GM18498 (cell line): ENCODE measurements at regions not wholly inside any gene's neighbourhood (a gene's known extent, or its start where the extent isn't known, plus 50 kb on each side); places are given as distances from the start of the nearest gene placed in this dataset.

Source experiments
- ATAC-seq: cut with Tn5 transposase; IDR thresholded peaks from one replicate; pipeline ENCODE4 v1.9.1; 2021; ENCODE audit warnings: mild to moderate bottlenecking, moderate library complexity; ENCODE audit not compliant: unreplicated experiment

DNA sequence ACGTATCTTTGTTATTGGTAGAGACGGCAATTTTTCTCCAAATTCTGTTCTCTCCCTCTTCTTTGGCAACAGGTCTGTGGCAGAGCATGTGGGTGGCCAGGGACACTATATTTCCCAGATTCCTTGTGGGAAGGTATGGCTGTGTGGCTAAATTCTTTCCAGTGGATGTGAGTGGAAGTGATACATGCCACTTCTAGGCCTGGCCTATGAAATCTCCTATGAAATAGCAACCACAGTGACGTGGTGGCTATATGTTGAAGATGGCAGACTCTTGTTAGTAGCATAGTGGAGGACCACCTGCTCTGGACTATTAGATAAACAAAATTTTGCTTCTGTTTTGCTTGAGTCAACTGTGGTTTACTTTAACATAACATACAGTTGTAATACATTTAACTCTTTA lies 243.3 kb downstream of the IL20RB start:
- ATAC-seq, result no peak

DNA sequence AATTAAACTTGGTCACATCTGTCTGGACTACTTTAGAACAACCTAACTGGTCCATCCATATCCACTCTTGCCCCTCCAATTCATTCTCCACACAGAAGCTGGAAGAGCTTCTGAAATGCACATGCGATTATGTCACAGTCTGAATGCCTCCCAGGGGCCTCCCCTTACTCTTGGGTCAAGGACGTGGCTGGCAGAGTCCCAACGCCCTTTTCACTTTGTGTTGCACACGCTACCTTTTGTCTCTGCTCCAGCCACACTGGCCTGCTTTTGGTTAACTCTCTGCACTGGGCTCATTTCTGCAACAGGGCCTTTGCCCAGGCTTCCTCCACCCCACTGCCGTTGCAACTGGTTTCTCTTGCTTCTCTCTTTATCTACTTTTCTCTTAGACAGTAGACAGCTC lies 245.2 kb downstream of the IL20RB start:
- no peak for ATAC-seq

DNA sequence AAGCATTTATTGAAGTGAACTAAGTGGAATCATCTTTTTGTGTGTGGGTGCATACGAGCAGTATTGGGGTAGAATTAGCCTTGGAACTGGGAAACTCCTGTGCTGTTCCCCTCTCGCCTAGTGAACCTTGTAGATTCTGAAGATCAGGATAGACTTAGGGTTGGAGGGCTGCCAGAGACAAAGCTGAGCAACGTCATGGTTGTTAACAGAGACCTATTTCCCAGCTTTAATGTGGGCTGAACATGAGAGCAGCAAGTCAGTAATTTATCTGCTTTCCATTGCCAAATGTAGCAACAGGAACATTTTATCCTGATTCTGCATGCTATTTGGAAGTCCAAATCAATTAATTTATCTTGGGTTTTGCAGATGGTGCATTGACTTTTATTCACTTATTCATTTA lies 246.6 kb downstream of the IL20RB start:
- no peak for ATAC-seq

DNA sequence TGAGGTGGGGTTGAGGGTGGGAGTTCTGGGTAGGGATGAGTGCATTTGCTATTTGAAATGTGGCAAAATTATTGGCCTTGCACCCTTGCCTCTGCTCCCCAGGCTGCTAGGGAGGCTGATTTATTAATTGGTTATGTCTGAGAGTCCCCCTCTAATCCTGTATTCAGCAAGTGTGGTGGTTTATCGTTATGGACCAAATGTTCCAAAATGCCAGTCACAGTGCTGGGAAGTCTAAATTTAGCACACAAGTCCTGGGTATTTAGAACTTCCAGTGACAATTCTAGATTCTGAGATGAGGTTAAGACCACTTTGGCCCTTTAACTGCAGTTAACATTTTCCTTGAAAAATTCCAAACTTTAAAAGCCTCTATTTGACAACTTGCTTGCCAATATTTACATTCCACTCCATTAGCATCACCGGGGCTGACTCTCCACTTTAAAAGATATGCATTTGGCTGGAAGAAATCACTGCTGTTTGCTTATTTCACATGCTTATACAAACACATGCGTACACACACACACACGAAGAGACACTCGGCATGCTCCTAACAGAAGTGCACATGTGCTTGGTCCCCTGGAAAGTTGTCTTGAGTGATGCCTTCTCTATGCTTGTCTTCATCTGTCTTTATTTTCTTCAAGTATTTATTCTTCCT lies 247.7 kb downstream of the IL20RB start:
- ATAC-seq, result no peak

DNA sequence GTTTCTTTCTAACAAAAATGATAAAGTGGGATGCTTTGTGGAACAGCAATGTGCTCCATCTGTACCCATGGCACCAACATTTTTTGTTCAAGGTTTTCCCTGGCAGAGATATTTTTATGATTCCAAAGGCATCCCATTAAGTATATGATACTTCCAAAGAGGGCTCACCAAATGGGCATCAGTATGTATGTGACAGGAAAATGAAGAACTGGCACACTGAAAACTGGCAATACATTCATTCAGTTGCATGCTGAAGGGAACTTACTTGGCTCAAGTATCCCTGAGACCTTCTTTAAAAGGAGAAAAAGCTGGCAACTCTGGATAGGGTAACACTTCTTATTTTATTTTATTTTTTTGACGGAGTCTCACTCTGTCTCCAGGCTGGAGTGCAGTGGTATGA lies 249.8 kb downstream of the IL20RB start:
- ATAC-seq, result no peak

DNA sequence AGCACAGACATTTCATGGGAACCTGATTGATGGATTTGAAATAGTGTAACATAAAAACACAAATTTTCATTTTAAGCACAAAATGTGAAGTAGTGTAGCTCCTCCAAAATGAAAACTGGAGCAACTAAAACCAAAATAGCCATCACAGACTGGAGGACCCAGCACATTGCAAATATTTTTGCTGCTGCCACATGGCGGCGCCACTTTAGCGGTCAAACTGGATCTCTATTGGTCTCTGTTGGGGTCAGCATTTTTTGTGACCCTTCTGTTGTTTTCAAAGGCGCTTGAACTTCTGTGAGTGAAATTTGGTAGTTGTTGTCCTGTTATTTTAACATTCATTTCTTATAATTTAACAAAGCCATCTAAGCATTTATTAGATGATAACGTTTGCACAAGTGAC lies 259.9 kb downstream of the IL20RB start:
- ATAC-seq, result no peak

DNA sequence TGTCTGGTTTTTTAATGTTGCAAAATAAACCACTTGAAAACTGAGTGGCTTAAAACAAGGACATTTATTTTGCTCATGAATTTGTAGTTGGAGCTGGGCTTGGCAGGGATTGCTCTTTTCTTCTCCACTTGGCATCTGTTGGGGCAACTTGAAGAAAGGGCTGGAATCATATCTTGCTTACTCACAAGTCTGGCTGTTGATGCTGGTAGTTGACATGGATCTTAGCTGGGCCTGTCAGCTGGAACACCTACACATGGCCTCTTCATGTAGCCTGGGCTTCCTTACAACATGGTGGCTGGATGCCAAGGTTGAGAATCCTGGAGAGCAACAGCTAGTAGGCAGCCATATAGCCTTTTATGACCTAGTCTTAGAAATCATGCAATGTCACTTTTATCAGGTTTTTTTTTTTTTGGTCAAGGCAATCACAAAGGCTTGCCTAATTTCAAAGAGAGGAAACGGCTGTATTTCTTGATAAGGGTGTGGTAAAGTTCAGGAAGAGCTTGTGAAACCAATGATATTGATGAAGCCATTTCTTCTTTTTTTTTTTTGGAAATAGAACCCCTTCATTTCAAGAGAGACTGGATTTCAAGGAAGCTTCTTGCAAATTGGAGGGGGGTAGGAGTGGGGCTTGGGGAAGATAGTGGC lies 262.1 kb downstream of the IL20RB start:
- no peak for ATAC-seq

DNA sequence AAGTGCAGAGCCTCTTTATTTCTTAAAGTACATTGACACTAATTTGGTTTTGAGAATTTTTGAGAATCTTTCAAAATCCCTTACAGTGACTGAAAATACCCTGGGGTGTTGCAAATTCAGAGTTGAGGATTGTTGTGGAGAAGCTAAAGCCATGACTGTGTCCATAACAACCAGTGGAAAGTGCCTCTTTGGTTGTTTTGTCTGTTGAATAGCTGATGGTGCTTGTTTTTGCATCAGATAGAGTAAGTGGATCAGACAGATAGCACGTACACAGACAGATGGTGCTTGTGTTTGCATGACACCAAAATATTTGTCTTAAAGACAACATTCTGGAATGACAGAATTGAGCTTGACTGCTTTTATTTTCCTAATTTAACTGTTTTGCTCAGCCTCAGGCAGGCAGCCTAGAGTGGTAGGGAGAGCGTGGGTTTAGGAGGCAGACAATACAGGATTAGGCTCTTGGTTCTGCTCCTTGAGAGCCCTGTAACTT lies 265.0 kb downstream of the IL20RB start:
- no peak for ATAC-seq

DNA sequence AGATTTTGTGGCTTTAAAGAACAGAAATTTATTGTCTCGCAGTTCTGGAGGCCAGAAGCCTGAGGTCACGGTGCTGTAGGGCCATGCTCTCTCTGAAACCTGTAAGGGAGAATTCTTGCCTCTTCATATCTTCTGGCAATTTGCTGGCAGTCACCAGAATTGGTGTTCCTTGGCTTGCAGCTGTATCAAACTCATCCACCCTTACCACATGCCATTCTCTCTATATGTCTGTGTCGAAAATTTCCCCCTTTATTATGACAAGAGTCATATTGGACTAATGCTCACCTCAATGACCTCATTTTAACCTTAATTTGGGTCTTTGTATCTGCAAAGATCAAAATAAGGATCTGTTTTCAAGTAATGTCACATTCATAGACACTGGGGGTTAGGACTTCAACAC lies 266.7 kb downstream of the IL20RB start:
- no peak for ATAC-seq

DNA sequence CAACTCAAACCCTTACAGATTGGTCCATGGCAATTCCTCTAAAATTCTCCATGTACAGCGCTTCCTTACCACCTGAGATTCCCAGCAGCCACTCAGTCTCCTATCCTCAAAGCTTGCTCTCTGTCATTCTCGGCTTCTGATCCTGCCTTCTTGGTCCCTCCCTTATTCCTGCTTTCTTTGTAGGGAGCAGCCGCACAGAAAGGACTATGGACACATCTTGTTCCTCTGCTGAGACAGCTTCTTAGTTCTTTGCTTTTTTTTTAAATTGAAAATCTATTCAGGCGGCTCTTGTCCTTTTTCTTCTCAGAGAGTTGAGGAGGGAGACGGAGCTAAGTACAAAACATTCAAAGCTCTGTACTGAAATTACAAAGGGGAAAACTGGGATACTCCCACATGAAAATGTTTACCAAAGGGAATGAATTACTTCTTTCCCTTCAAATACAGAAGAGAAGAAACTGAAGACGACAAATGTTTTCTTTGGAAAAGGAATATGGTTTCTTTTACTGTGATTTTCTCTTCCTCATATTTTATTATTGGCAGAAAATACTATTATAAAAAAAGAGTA lies 285.1 kb downstream of the IL20RB start:
- ATAC-seq, result no peak

DNA sequence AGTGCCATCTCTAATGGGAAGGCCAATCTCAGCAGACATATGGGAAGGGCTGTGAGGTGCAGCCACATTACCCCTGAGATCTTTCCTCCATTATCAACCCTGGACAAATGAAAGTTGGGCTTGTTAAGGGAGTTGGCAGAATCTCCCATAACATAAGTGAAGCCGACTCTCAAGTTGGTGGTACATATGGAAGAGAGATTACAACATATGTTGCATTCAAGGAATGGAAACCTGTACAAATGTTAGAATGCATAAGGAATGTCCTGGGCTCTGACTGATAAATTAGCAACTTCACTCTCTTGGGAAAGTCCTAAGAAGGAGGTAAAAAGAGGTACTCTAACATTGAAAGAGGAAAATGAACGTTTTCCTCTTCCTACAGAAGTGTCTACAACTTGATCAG lies 288.7 kb downstream of the IL20RB start:
- no peak for ATAC-seq

DNA sequence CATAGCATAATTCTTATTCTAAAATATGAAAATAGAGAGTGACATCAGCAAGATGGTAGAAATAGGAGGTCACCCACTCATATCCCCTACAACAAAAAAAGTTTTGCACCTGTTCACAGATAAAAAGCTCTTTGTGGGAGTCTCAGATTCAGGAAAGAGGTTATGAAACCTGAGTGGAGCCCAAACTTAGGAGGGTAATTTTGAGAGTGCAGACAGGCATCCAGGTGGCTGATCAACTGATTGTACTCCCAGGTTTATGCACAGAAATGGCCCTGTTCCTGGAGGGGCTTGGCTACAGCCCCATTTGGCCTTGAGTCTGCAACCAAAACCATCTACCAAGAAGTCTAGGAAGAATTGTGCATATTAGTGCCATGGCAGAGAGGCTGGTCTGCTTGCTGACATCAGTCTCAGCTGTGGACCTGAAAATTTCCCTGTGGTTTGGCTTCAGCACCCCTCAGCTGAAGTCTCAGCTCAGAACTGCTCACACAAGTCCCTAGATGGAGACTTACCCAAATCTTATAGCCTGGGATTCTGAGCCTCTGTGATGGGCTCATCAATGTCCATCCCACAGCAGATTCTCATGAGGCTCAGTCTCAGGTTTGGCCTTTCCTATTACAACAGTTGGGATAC lies 291.6 kb downstream of the IL20RB start:
- ATAC-seq, result no peak

DNA sequence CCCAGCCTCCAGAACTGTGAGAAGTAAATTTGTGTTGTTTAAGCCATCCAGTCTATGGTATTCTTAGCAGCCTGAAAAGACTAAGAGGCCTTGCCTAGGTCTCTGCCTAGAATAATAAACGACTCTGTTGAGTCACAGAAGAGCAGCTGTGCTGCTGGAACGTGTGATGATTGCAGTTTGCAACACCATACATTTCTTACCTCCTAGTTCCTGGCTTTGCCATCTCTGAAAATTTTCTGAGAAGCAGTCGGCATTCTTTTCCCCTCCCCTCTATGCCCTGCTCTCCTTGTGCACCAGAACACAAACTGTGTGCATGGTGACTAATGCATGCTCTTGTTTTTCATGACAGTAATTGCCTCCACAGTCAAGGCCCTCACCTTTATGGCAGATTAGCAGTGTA lies 301.3 kb downstream of the IL20RB start:
- no peak for ATAC-seq

DNA sequence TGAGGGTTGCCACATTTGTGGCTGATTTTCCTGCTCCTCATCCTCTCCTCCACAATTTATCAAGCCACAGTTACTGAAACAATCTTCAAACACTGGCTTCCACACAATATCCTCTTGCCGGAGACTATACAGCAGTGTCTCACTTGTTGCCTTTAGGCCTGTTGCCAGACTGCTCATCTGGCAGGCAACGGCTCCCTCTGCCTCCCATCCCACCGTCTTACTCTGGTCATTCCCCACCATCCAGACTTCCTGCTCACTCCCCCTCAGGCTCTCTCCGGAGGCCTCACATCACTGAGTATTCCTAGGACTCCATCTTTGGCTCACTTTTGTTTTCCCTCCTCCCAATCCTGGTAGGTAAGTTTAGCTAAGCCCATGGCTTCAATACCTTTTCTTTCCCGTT lies 301.9 kb downstream of the IL20RB start:
- no peak for ATAC-seq

DNA sequence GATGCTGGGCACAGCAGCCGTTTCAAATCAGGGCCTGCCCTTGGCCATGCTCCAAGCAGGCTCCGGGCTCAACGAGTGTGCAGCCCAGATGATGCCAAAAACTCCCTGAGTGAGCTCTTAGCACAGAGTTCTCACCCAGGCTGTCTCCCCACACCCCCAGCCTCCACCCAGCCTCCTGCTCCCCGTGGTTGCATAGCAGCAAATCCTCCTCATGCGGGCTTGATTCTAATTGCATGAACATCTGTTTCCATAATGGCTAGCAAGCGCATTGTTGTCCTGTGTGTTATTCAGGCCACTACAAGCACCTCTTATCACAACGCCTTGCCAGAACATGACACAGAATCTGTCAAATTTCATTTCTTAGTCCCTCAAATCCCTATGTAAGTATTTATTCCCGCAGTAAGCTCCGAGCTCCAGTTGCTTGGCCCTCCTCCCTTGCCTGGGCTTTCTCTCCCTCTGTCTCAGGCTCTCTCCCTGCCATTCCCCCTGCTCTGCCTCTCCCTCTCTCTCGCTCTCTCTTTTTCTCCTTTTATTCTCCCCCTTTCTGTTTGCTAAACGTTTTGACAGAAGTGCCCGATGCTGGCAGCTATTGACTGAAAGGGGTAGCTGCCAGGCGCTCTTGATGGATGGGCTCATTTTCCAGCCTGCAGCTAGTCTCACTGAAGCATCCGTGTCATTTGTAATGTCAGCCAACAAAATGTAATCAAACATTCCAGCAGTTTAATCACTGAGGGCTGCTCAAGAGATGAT lies 306.5 kb downstream of the IL20RB start:
- no peak for ATAC-seq

DNA sequence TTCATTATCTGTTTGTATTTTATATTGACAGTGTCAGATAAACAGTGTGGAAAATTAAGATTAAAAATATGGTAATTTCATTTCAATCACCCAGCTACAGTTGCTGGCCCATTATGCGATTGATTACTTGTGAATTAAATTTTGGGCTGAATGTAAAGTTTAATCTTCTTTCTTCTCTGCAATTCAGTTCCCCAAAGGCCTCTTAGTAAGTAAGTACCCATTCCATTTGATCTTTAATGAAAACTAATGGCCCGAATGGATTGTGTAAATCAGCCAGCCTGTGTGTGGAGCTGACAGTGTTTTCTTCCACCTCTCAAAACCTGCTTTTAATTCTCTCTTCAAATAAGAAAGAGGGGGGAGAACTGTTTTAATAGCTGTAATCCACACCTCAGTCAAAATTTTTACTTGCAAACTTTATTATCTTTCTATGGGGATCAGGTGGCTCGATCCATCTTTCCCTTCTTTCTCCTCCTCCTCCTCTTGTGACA lies 307.1 kb downstream of the IL20RB start:
- no peak for ATAC-seq

DNA sequence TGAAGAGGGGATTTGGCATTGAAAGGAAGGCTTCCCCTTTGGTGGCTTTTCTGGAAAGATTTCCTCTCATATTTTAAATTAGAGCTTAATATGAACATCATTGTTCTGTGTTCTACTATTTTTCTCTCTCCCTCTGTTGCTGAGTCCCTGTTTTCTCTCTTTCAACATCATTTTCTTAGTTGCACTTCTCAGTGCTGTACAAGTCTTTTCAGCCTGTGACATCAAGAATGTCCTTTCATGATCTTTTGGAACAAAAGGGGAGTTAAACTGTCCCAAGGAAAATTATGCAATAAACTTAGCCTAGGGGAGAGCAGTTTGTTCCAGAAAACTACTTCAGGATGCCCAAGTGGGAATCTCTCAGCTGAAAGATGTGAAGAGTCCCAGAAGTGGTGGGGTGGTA lies 325.1 kb downstream of the IL20RB start:
- ATAC-seq, result no peak

DNA sequence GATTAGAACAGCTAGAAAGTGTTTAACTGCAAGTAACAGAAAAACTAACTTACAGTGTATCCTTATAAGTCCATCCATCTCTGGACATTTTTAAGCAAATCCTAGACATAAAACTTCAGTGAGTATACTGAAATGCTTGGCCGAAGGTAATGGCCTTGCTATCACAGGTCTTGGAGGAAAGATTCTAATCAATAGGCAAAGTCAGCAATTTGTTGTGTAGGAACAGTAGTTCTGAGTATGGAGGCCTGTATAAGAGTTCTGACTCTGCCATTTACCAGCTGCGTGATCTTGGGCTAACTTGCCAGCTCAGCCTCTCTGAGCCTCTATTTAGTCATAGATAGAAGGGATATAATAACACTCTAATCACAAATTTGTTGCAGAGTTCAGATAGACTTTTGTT lies 328.1 kb downstream of the IL20RB start:
- no peak for ATAC-seq

DNA sequence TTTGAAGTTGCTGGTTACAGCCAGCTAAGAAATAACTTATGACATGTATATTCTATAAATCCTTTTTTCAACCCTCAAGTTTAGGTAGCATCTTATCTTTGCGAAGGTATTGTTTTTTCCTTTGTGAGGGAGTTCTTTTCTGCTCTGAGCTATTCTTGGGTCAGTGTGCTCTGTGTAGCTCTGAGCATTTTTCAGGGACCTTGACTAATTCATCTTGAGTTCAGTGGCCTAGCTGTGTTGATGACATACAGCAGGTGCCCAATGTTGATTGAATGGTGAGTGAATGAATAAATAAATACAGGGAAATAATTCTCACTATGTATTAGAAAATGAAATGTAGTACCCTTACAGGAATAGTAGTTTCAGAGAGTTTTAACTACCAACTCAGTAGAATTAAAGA lies 335.3 kb downstream of the IL20RB start:
- ATAC-seq, result no peak

DNA sequence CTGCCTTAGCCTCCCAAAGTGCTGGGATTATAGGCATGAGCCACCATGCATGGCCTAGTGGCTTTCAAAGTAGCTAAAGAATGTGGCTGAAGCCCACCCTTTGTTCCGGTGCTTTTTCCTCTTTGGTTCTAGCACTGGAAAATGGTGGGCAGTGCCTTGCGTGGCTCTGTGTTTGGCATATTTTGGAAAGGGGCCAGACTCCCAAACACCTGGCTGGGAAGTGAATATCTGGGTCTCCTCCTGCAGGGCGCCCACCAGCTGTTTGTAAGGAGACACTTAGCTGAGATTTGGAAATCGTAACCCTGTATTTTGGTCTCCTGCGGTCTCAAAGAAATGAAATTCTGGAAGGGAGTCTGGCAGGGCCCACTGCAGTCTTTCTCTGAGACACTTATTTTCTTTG lies 336.4 kb downstream of the IL20RB start:
- no peak for ATAC-seq

DNA sequence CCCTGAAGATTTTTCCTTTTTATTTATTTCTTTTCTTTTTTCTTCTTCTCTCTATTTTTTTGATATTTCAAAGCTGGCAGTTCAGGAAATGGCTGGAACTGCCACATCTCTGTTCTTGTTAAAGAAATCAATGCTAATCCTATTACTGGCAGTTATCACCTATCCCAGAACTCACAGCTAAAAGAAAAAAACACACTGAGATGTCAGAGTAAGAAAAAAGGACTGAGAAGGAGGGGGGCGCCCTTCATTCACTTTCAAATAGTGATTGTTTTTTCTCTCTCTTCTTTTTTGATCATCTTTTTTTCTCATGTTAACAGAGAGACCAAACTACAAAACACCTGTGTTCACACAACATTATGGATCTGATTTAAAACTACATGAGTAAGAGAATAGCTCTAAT lies 337.1 kb downstream of the IL20RB start:
- no peak for ATAC-seq
